Spleen (tissue), 11 donors: ENCODE measurements at regions not wholly inside any gene's neighbourhood (a gene's known extent, or its start where the extent isn't known, plus 50 kb on each side); places are given as distances from the start of the nearest gene placed in this dataset.
"Not testable (repeated sequence)": the region's sequence is repeated elsewhere in the genome, so short reads cannot be mapped to it uniquely, and the experiment has no call there.

ENCODE experiments used
- DNase-seq: peaks from one replicate; pipeline ENCODE4 v3.0.0-alpha.2; 2020
- H3K27ac ChIP-seq, 8 donors: fragments of 200-600 bp; sonication (generic) in 7 of 8; 1 replicate in 4 of 8; 2 replicates in 4 of 8; pipeline versions ENCODE4 v1.5.0 to v1.8.0; 2016 to 2021; ENCODE audit warnings: inconsistent platforms in 4 of 8, mild to moderate bottlenecking in 4 of 8, moderate library complexity in 1 of 8
- H3K27me3 ChIP-seq, 7 donors: fragments of 200-600 bp; sonication (generic) in 6 of 7; replicated peaks in 1 of 7; 1 replicate in 4 of 7; 2 replicates in 3 of 7; pipeline versions ENCODE4 v1.5.0 to v1.8.0; 2016 to 2021; ENCODE audit warnings: inconsistent platforms in 3 of 7, mild to moderate bottlenecking in 1 of 7
- H3K36me3 ChIP-seq, 6 donors: fragments of 200-600 bp; sonication (generic) in 5 of 6; 1 replicate in 4 of 6; 2 replicates in 2 of 6; pipeline versions ENCODE4 v1.5.0 to v1.8.0; 2016 to 2021; ENCODE audit warnings: inconsistent platforms in 2 of 6
- H3K4me1 ChIP-seq, 6 donors: fragments of 200-600 bp; sonication (generic) in 5 of 6; 1 replicate in 3 of 6; 2 replicates in 3 of 6; pipeline versions ENCODE4 v1.5.0 to v1.8.0; 2016 to 2021; ENCODE audit warnings: inconsistent platforms in 3 of 6
- H3K4me3 ChIP-seq, 8 donors: fragments of 200-600 bp; sonication (generic) in 7 of 8; 1 replicate in 4 of 8; 2 replicates in 4 of 8; pipeline versions ENCODE4 v1.5.0 to v1.8.0; 2016 to 2021; ENCODE audit warnings: inconsistent platforms in 4 of 8, mild to moderate bottlenecking in 4 of 8, moderate library complexity in 2 of 8
- H3K9me3 ChIP-seq, 8 donors: fragments of 200-600 bp; sonication (generic) in 7 of 8; 1 replicate in 4 of 8; 2 replicates in 4 of 8; pipeline versions ENCODE4 v1.5.0 to v1.8.0; 2016 to 2021; ENCODE audit warnings: inconsistent platforms in 4 of 8
- POLR2A ChIP-seq, 3 donors: fragments of 450-650 bp; IDR thresholded peaks; one replicate each; pipeline ENCODE4 v1.5.1; 2017; ENCODE audit warnings: antibody characterized with exemption in 3 of 3, mild to moderate bottlenecking in 1 of 3
- POLR2AphosphoS5 ChIP-seq, 3 donors: sonication (generic); formaldehyde crosslinking; IDR thresholded peaks; one replicate each; pipeline ENCODE4 v1.5.1; 2017; ENCODE audit warnings: antibody characterized with exemption in 3 of 3
- WGBS, 5 donors: extraction: QIAGEN DNeasy Blood & Tissue Kit in 3 of 5; methylation state at CpG; one replicate each; pipeline versions ENCODE4 v1.1.5 to v1.1.7; 2013 to 2018; 5-methylcytosine and 5-hydroxymethylcytosine counted together
- intact Hi-C: fragments of 100-400 bp; cut with DNase I; formaldehyde crosslinking; loops from one replicate; pipeline ENCODE4 v1.15.0; 2023; ENCODE audit warnings: low total_unique reads
- TF ChIP-seq, protein P1 (sequence below), 11 experiments: fragments of 200-600 bp in 7 of 11; fragments of 450-650 bp in 4 of 11; sonication (generic) in 4 of 11; IDR thresholded peaks in 8 of 11; conservative IDR thresholded peaks in 3 of 11; 1 replicate in 7 of 11; 2 replicates in 4 of 11; pipeline versions ENCODE4 v1.4.0 to v1.8.0; 2016 to 2021; ENCODE audit warnings: antibody characterized with exemption in 11 of 11, inconsistent platforms in 4 of 11, mild to moderate bottlenecking in 1 of 11
- donor health status: healthy with polysubstance abuse.
- donor health status: DM: no; HTN: no; CAD: no; lungs with moderate emphysema.
- donor health status: DM: no; HTN: no; CAD: no.
- donor health status: Bipolar disorder and iron deficiency.
- donor health status: healthy.
- donor health status: DM: no; HTN: no; CAD: no.
- donor health status: DM: yes; HTN: yes; CAD: no.

DNA sequence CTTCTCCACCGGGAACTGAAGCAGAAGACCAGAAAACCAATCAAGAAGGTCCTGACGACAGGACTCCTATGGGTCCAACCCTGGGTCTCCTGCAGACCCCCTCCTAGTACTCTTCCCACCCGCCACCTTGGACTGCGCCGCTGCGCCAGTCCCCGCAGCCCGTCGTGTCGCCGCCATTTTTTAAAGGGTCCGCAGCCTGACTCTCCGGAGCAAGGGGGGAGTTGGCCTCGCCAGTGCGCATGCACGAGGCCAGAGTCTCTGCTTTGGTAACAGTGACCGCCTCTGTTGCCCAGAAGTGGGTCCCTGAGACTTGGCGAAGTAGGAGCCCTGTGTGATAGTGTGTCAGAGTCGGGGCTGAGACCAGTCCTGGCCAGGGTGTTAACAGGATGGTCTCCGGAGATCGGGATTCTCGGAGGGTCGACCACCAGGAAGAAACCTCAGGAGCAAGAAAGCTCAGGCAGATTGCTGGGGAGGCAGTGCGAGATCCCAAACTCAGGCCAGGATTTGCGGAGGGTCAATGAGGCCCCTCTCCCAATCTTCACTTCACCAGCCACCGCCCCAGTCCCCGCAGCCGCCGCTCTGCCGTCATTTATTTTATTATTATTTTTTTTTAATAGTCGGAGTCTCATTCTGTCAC is 612.5 kb downstream of the KCNJ18 start:
- Histone ChIP-seq H3K9me3 (peaks cover 0 to 82% (median 43%) of the 10 kb centered on the region in 8 donors), H3K27ac (no peak overlapping the region), H3K36me3 (no peaks in the 10 kb centered on the region), H3K4me3 (no peak overlapping the region), H3K27me3 (no peaks in the 10 kb centered on the region), H3K4me1 (no peaks in the 10 kb centered on the region)
- 86 to 95% (median 90%) methylated on average over 31 of the region's 31 CpGs for WGBS, 5 donors
- intact Hi-C loops = no loop called here
- no peak for DNase-seq
- TF ChIP-seq POLR2A (IDR thresholded peaks at IDR 0.05) = no peak
- TF ChIP-seq, protein P1, sequence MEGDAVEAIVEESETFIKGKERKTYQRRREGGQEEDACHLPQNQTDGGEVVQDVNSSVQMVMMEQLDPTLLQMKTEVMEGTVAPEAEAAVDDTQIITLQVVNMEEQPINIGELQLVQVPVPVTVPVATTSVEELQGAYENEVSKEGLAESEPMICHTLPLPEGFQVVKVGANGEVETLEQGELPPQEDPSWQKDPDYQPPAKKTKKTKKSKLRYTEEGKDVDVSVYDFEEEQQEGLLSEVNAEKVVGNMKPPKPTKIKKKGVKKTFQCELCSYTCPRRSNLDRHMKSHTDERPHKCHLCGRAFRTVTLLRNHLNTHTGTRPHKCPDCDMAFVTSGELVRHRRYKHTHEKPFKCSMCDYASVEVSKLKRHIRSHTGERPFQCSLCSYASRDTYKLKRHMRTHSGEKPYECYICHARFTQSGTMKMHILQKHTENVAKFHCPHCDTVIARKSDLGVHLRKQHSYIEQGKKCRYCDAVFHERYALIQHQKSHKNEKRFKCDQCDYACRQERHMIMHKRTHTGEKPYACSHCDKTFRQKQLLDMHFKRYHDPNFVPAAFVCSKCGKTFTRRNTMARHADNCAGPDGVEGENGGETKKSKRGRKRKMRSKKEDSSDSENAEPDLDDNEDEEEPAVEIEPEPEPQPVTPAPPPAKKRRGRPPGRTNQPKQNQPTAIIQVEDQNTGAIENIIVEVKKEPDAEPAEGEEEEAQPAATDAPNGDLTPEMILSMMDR (IDR thresholded peaks at IDR 0.05 in 8 of 11, conservative IDR thresholded peaks at IDR 0.05 in 3 of 11) = no peak

DNA sequence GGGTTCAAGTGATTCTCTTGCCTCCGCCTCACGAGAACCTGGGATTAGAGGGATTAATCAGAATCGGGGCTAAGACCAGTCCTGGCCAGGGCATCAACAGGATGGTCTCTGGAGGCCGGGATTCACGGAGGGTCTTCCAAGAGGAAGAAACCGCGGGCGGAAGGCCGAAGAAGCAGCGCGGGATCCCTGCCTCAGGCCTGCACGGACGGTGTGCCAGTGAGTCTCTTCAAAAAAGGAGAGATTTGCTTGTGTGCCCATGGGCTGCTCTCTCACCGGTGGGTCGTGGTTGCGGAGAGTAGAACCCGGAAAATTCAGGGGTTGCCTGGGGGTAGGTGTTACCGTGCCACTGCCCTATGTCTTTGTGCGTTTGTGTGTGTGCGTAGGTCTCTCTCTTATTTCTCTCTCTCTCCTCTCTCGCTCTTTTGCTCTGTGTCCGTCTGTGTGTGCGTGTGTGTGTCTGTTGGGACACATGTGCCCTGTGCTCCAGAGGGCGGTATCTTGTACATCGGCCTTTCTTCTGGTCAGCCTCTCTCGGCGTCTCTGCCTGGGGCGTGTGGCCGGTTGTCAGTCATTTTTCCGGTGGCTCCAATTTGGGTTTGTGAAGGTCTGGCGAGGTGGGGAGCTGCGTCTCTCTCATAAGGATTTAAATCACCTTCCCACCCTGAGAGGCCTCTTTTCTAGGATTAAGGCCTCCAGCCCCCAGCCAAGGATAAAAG is 613.2 kb downstream of the KCNJ18 start:
- DNase-seq = no peak
- TF ChIP-seq, protein P1 (IDR thresholded peaks at IDR 0.05 in 8 of 11, conservative IDR thresholded peaks at IDR 0.05 in 3 of 11) = no peak
- TF ChIP-seq POLR2A (IDR thresholded peaks at IDR 0.05) (no peak), POLR2AphosphoS5 (IDR thresholded peaks at IDR 0.05) (no peak)
- intact Hi-C loops = no loop called here
- Histone ChIP-seq H3K36me3 (no peaks in the 10 kb centered on the region), H3K27me3 (no peaks in the 10 kb centered on the region), H3K27ac (no peak overlapping the region), H3K4me3 (no peak overlapping the region), H3K4me1 (no peaks in the 10 kb centered on the region), H3K9me3 (peaks cover 0 to 75% (median 36%) of the 10 kb centered on the region in 8 donors)
- 89 to 94% (median 91%) methylated on average over 32 of the region's 32 CpGs for WGBS, 5 donors

DNA sequence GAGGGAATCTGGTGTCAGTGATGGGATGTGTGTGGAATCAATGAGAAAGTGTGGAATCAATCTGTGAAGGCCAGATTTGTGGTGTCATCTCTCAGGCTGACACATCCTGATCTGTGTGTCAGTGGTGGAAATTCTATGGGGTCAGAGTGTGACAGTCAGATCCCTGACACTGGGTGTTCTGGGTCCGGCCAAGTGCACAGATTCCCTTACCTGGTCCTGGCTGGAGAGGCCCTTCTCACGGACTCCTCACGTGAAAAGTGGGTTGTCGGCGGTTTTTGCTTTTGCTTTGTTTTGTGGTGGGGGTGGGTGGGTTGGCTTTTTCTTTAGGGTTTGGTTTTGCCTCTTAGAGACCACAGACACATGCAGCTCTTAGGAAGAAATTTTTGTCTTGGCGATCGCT is 618.0 kb downstream of the KCNJ18 start:
- H3K27ac ChIP-seq, intact Hi-C loops, DNase-seq, H3K4me3 ChIP-seq, H3K27me3 ChIP-seq, H3K4me1 ChIP-seq, H3K36me3 ChIP-seq: not testable (repeated sequence)
- H3K9me3 ChIP-seq = peaks cover 0 to 51% (median 7%) of the 10 kb centered on the region in 8 donors
- 70 to 76% (median 75%) methylated on average over 7 of the region's 7 CpGs for WGBS, 5 donors

DNA sequence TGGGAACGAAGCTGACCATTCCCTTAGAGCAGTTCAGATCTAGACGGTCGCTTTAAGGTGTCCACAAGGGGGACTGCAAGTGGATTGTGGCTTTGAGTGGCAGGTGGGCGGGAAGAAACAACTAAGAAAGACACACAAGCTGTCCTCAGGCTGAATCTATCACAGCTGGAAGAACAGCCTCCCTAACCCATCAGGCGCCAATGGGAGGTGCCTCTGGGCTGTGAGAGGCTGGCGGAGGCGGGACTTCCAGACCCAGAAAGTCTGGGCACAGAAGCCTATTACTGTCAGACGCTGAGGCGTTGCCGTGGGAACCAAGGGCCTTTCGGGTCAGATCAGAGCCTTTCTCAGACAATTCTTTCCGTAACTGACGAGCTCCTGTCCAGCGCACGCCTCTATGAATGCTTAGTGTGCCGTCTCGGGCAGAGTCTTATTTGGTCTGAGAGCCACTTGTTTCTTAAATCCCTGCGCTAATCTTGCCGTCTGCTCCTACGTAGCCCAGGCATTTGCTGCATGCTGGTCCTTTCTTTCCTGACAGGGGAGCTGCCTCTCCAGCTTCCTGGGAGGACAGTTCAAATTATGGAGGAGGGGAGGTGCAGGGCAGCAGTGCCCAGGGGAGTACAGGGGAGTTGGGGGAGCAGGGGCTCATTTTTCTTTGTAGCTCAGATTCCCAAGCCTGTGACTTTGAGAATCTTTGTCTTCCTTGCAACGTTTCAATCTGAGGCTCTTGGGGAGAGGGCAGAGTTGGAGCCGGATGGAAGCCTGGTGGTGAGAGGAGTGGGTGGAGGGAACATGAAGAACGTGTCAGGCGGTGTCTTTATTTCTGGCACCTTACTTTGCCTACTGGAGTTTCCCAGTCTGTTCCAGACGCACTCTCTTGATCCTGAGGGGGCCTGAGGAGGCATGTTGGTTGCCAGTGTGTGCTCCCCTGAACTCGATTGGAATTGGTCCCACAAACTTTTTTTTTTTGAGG is 618.7 kb downstream of the KCNJ18 start:
- Histone ChIP-seq H3K4me3 (no peak overlapping the region), H3K9me3 (peaks cover 0 to 46% (median 10%) of the 10 kb centered on the region in 8 donors), H3K36me3 (no peaks in the 10 kb centered on the region), H3K4me1 (no peaks in the 10 kb centered on the region), H3K27ac (no peak overlapping the region), H3K27me3 (no peaks in the 10 kb centered on the region)
- intact Hi-C loops = no loop called here
- no peak for DNase-seq
- TF ChIP-seq POLR2AphosphoS5 (IDR thresholded peaks at IDR 0.05) = no peak
- TF ChIP-seq, protein P1 (IDR thresholded peaks at IDR 0.05 in 8 of 11, conservative IDR thresholded peaks at IDR 0.05 in 3 of 11) = no peak
- no peak for TF ChIP-seq POLR2A (IDR thresholded peaks at IDR 0.05)
- WGBS, 5 donors = 56 to 69% (median 57%) methylated on average over 23 to 26 of the region's 26 CpGs

DNA sequence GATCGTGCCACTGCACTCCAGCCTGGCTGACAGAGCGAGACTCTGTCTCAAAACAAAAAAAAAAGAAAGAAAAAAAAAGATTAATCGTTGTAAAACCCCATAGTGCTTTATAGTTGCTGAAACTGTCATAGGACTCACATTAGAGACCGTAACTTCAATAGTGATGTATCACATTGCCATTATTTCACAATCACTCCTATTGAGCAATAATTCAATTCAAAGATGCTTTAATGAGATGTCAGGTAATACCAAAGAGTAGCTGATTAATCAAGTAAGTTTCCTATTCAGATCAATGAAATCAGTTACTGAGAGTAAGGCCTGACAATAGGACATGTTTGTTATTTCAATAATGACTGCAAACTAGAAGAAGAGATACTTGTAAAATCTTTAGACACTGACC is 628.7 kb downstream of the KCNJ18 start:
- DNase-seq, intact Hi-C loops, H3K27ac ChIP-seq, H3K4me3 ChIP-seq, H3K27me3 ChIP-seq, H3K36me3 ChIP-seq, H3K4me1 ChIP-seq: not testable (repeated sequence)
- peaks cover 0 to 68% (median 51%) of the 10 kb centered on the region in 8 donors for H3K9me3 ChIP-seq
- WGBS, 5 donors = 70 to 78% (median 71%) methylated on average over 4 of the region's 4 CpGs

DNA sequence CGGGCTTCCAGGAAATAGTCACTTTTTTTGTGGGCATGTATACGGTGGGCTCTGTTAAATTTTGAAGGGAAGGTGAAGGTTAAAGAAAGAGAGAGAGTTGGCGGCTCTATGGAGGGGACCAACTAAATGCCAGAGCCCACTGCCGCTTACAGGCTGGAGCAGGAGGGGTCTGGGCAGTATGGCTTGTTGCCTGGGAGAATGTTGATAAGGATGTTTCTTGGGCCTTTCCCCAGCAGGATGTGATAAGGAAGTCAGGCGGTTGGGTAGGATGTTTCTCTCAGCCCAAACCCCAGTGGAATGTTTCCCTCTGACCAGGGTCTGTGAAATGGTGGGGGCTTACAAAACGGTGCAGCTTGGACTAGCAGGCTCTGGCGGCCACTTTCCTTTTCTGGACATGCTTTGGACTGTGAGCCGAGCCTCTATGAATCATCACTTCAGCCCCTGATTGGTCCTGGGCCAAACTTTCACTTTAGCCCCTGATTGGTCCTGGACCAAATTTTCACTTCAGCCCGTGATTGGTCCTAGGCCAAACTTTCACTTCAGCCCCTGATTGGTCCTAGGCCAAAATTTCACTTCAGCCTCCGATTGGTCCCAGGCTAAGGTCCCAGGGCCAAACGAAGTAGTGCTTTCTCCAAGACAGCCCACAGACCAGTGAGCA is 630.7 kb downstream of the KCNJ18 start:
- H3K36me3 ChIP-seq, H3K4me1 ChIP-seq, H3K27ac ChIP-seq, H3K4me3 ChIP-seq, intact Hi-C loops, DNase-seq, H3K27me3 ChIP-seq: not testable (repeated sequence)
- peaks cover 0 to 57% (median 40%) of the 10 kb centered on the region in 8 donors for H3K9me3 ChIP-seq
- WGBS, 5 donors = 73 to 80% (median 77%) methylated on average over 11 of the region's 11 CpGs
